SU-DHL-6 (cell line): ENCODE measurements at regions not wholly inside any gene's neighbourhood (a gene's known extent, or its start where the extent isn't known, plus 50 kb on each side); places are given as distances from the start of the nearest gene placed in this dataset.

Experiments
- H2AFZ ChIP-seq: fragments of 200-600 bp; sonication (generic); 2 replicates; pipeline ENCODE4 v1.6.1; 2014; ENCODE audit warnings: low read depth, mild to moderate bottlenecking, moderate library complexity, mixed read lengths, antibody characterized with exemption, low read length; ENCODE audit not compliant: severe bottlenecking
- H3F3A ChIP-seq: fragments of 200-600 bp; shearing (Covaris generic); 2 replicates; pipeline ENCODE4 v1.6.0; 2016; ENCODE audit warnings: antibody characterized with exemption, mild to moderate bottlenecking; ENCODE audit not compliant: insufficient read depth
- H3K27ac ChIP-seq: fragments of 200-600 bp; sonication (generic); 2 replicates; pipeline ENCODE4 v1.5.1; 2016; ENCODE audit warnings: low read depth, mild to moderate bottlenecking, low read length, moderate library complexity, mixed read lengths
- H3K27me3 ChIP-seq: fragments of 200-600 bp; sonication (generic), shearing (Covaris generic); 2 replicates; pipeline ENCODE4 v1.6.0; 2014; ENCODE audit warnings: mild to moderate bottlenecking, low read length
- H3K36me3 ChIP-seq: fragments of 200-600 bp; sonication (generic); 2 replicates; pipeline ENCODE4 v1.6.1; 2014; ENCODE audit warnings: mild to moderate bottlenecking, low read length, mixed read lengths
- H3K4me2 ChIP-seq: fragments of 300-600, 200-600 bp; shearing (Covaris generic), sonication (generic); 2 replicates; pipeline ENCODE4 v1.6.0; 2014; ENCODE audit warnings: low read length, low read depth, mild to moderate bottlenecking; ENCODE audit not compliant: poor library complexity, severe bottlenecking
- H3K4me3 ChIP-seq: fragments of 200-600 bp; sonication (generic); 2 replicates; pipeline ENCODE4 v1.5.1; 2014; ENCODE audit warnings: antibody characterized with exemption, low read length, mild to moderate bottlenecking, mixed read lengths; ENCODE audit not compliant: insufficient read depth, poor library complexity, severe bottlenecking
- H3K79me2 ChIP-seq: fragments of 200-600 bp; sonication (generic); 2 replicates; pipeline ENCODE4 v1.6.1; 2014; ENCODE audit warnings: mild to moderate bottlenecking, low read length, moderate library complexity; ENCODE audit not compliant: insufficient read depth
- H3K9ac ChIP-seq: fragments of 200-600 bp; sonication (generic); 2 replicates; pipeline ENCODE4 v1.7.0; 2014; ENCODE audit warnings: mild to moderate bottlenecking, low read length
- H3K9me2 ChIP-seq: fragments of 200-600 bp; sonication (generic); replicated peaks from 2 replicates; pipeline ENCODE4 v1.6.1; 2014; ENCODE audit warnings: low read length; ENCODE audit not compliant: insufficient read depth
- H3K9me3 ChIP-seq: fragments of 200-600 bp; sonication (generic); 2 replicates; pipeline ENCODE4 v1.6.1; 2014; ENCODE audit warnings: low read length, mixed read lengths; ENCODE audit not compliant: insufficient read depth
- H4K20me1 ChIP-seq: fragments of 200-600 bp; sonication (generic); 2 replicates; pipeline ENCODE4 v1.6.1; 2014; ENCODE audit warnings: low read depth, mild to moderate bottlenecking, antibody characterized with exemption, low read length, moderate library complexity, mixed read lengths
- EZH2phosphoT487 ChIP-seq: fragments of 200-600 bp; sonication (generic), shearing (Covaris generic); conservative IDR thresholded peaks from 2 replicates; pipeline ENCODE4 v1.6.1; 2018; ENCODE audit warnings: mild to moderate bottlenecking, antibody characterized with exemption, low read length, moderate library complexity, mixed read lengths
- TF ChIP-seq, protein P1 (sequence below): fragments of 200-600 bp; sonication (generic); IDR thresholded peaks from one replicate; pipeline ENCODE4 v1.5.1; 2017; ENCODE audit warnings: antibody characterized with exemption, mild to moderate bottlenecking, low read length, moderate library complexity; ENCODE audit not compliant: insufficient read depth, poor library complexity, severe bottlenecking

DNA sequence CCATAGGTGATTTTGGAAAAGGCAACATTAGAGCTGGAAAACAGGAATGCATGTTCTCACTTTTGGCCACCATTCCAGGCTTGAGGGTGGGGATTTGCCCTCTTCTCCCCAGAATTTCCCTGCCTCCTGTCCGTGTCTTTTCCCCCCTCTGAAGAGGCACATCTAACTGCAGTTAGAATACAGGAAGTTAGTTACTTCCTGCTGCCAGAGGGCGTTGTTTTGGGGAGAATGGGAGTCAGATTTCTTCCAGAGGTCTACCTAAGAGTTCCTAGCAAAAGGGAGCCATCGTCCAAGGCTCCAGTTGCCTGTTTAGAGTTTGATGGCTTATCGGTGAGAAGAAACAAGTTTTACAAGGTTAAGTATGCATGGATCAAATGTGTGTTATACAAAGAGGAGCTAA is 112.8 kb upstream of the IGF1 start:
- Histone ChIP-seq H3K27me3 (no peaks in the 10 kb centered on the region), H3K9ac (no peak overlapping the region), H3K4me2 (no peak overlapping the region), H2AFZ (no peak overlapping the region), H3K79me2 (no peaks in the 10 kb centered on the region), H3K36me3 (no peaks in the 10 kb centered on the region), H3K27ac (no peak overlapping the region), H3K4me3 (no peak overlapping the region), H4K20me1 (no peaks in the 10 kb centered on the region), H3F3A (no peaks in the 10 kb centered on the region), H3K9me3 (no peaks in the 10 kb centered on the region), H3K9me2 (no peaks in the 10 kb centered on the region)
- TF ChIP-seq EZH2phosphoT487 = no peak
- TF ChIP-seq, protein P1, sequence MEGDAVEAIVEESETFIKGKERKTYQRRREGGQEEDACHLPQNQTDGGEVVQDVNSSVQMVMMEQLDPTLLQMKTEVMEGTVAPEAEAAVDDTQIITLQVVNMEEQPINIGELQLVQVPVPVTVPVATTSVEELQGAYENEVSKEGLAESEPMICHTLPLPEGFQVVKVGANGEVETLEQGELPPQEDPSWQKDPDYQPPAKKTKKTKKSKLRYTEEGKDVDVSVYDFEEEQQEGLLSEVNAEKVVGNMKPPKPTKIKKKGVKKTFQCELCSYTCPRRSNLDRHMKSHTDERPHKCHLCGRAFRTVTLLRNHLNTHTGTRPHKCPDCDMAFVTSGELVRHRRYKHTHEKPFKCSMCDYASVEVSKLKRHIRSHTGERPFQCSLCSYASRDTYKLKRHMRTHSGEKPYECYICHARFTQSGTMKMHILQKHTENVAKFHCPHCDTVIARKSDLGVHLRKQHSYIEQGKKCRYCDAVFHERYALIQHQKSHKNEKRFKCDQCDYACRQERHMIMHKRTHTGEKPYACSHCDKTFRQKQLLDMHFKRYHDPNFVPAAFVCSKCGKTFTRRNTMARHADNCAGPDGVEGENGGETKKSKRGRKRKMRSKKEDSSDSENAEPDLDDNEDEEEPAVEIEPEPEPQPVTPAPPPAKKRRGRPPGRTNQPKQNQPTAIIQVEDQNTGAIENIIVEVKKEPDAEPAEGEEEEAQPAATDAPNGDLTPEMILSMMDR = no peak

DNA sequence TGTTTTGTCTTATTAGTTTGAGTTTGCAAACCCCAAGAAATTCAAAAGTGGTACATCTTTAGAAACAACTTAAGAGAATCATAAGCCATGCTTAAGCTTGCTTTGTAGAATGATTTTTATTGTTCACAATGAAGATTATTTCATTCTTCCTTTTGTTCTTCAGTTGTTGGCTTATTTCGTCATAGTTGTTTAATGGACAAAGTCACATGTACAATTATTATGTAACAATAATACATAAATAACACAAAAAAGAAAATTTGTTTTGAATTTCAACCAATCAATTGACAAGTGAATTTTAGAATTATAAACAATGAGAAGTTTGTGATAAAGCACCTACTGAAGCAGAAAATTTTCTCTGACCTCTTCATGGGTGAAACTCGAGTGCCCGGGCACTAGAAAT is 111.8 kb upstream of the IGF1 start:
- H3K9me3 ChIP-seq = no peaks in the 10 kb centered on the region
- H3K27ac ChIP-seq = no peak overlapping the region
- H2AFZ ChIP-seq = no peak overlapping the region
- H3K79me2 ChIP-seq = no peaks in the 10 kb centered on the region
- no peak overlapping the region for H3K4me2 ChIP-seq
- no peaks in the 10 kb centered on the region for H4K20me1 ChIP-seq
- H3K27me3 ChIP-seq = no peaks in the 10 kb centered on the region
- no peaks in the 10 kb centered on the region for H3K9me2 ChIP-seq
- H3K4me3 ChIP-seq = no peak overlapping the region
- no peak overlapping the region for H3K9ac ChIP-seq
- no peaks in the 10 kb centered on the region for H3K36me3 ChIP-seq
- H3F3A ChIP-seq = no peaks in the 10 kb centered on the region
- TF ChIP-seq EZH2phosphoT487 = no peak
- TF ChIP-seq, protein P1 = no peak

DNA sequence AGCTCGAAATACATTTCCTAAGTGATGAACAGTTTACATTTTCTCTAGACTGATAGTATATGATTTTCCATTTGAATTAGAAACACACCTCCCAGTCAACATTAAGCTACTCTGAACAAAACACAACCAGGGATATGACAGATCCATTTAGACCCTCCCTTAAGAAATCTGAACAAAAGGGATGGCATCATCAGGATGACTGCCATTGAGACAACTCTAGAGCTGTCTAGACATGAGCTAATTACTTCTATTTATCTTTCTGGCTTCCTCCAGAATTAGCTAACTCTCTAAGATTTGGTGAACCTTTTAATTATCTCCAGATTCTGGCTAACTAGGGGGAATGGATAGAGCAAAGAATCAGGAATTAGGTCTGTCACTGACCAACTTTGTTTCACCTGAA is 92.9 kb upstream of the IGF1 start:
- Histone ChIP-seq H4K20me1 (no peaks in the 10 kb centered on the region), H3K27me3 (no peaks in the 10 kb centered on the region), H3K9me2 (no peaks in the 10 kb centered on the region), H3F3A (no peaks in the 10 kb centered on the region), H2AFZ (no peak overlapping the region), H3K4me2 (no peak overlapping the region), H3K36me3 (no peaks in the 10 kb centered on the region), H3K9me3 (0 out of 2 replicates have a peak, but pooled peaks cover 3% of the 10 kb centered on the region), H3K9ac (no peak overlapping the region), H3K79me2 (no peaks in the 10 kb centered on the region), H3K4me3 (no peak overlapping the region), H3K27ac (no peak overlapping the region)
- TF ChIP-seq, protein P1 = no peak
- no peak for TF ChIP-seq EZH2phosphoT487
